K562 (cell line): ENCODE measurements at regions not wholly inside any gene's neighbourhood (a gene's known extent, or its start where the extent isn't known, plus 50 kb on each side); places are given as distances from the start of the nearest gene placed in this dataset.

ENCODE experiments used
- CCAR2 ChIP-seq: fragments of 200-400 bp; formaldehyde crosslinking; IDR thresholded peaks from 2 replicates; pipeline ENCODE4 v1.6.1; 2017; ENCODE audit warnings: mild to moderate bottlenecking, low read depth, low read length
- ERF ChIP-seq: fragments of 450-650 bp; formaldehyde crosslinking; IDR thresholded peaks from 2 replicates; pipeline ENCODE4 v1.4.0; 2020; ENCODE audit warnings: mild to moderate bottlenecking, mixed read lengths
- FOXM1 ChIP-seq, 2 experiments: fragments of 450-650 bp in 1 of 2; sonication (generic) in 1 of 2; formaldehyde crosslinking in 1 of 2; IDR thresholded peaks; 2 replicates each; pipeline versions ENCODE4 v1.6.1 to v1.9.0; 2017 to 2022; ENCODE audit warnings: low read depth in 2 of 2, mild to moderate bottlenecking in 2 of 2, missing genetic modification reagents in 1 of 2, moderate library complexity in 1 of 2
- KLF13 ChIP-seq: fragments of 450-650 bp; IDR thresholded peaks from 2 replicates; pipeline ENCODE4 v1.6.1; 2016; ENCODE audit warnings: missing genetic modification characterization, low read depth, mild to moderate bottlenecking, missing compliant biosample characterization, moderate library complexity, borderline replicate concordance
- MAX ChIP-seq: sonication (generic); formaldehyde crosslinking; IDR thresholded peaks from 2 replicates; pipeline ENCODE4 v1.9.0; 2022; ENCODE audit warnings: mild to moderate bottlenecking, missing genetic modification reagents
- SMAD3 ChIP-seq: fragments of 450-650 bp; formaldehyde crosslinking; conservative IDR thresholded peaks from 2 replicates; pipeline ENCODE4 v1.4.0; 2020; ENCODE audit warnings: mild to moderate bottlenecking
- SMC3 ChIP-seq: conservative IDR thresholded peaks from 2 replicates; pipeline ENCODE4 v1.6.1; 2011; ENCODE audit warnings: low read depth, low read length, improper control_type of control experiment; ENCODE audit not compliant: insufficient read depth
- TAF9B ChIP-seq: fragments of 450-650 bp; IDR thresholded peaks from 2 replicates; pipeline ENCODE4 v1.6.1; 2018; ENCODE audit warnings: mild to moderate bottlenecking; ENCODE audit not compliant: partially characterized antibody
- ZNF212 ChIP-seq: fragments of 450-650 bp; formaldehyde crosslinking; IDR thresholded peaks from 2 replicates; pipeline ENCODE4 v1.4.0; 2020; ENCODE audit warnings: mild to moderate bottlenecking
- ZNF717 ChIP-seq: fragments of 250-450 bp; sonication (Bioruptor Pico); IDR thresholded peaks from 2 replicates; pipeline ENCODE4 v1.5.0; 2021
- ZNF785 ChIP-seq: fragments of 250-450 bp; sonication (Bioruptor Pico); IDR thresholded peaks from 2 replicates; pipeline ENCODE4 v1.4.0; 2020; ENCODE audit warnings: mild to moderate bottlenecking
- TF ChIP-seq, protein P1 (sequence below), 3 experiments: IDR thresholded peaks in 2 of 3; conservative IDR thresholded peaks in 1 of 3; 2 replicates each; pipeline ENCODE4 v1.5.1; 2011 to 2012; ENCODE audit warnings: low read length in 3 of 3, mild to moderate bottlenecking in 3 of 3, control low read depth in 2 of 3, improper control_type of control experiment in 1 of 3, inconsistent platforms in 1 of 3, low read depth in 1 of 3, mixed read lengths in 1 of 3, moderate library complexity in 1 of 3; ENCODE audit not compliant: insufficient read depth in 2 of 3
- TF ChIP-seq, protein P2 (sequence below): fragments of 250-450 bp; sonication (Bioruptor Pico); IDR thresholded peaks from 2 replicates; pipeline ENCODE4 v1.5.0; 2020; ENCODE audit warnings: mild to moderate bottlenecking, borderline replicate concordance
- TF ChIP-seq, protein P3 (sequence below): fragments of 450-650 bp; IDR thresholded peaks from 2 replicates; pipeline ENCODE4 v1.6.1; 2018; ENCODE audit not compliant: partially characterized antibody

DNA sequence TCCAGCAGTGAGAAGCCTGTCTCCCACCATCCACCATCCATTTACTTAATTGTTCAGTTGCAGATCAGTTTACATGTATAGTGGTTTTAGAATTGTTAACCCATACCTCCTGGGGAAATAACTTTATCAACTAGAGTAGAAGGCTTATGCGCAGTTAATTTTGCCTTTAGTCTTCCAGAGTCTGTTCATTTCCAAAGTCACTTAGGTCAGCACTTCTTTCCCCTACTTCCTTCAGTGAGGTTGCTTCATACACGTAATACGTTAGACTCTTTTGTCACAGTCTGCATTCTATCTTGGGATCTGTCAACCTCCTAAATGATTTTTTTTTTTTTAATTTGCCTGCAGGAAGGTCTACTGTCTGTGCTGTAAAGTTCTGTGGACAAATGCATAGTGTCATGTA is 495.6 kb upstream of the ISX start:
- TF ChIP-seq ERF (CRISPR knock-in tag) (no peak), MAX (CRISPR knock-in tag) (no peak), SMAD3 (CRISPR knock-in tag) (no peak), SMC3 (no peak), ZNF785 (CRISPR knock-in tag) (no peak), ZNF212 (CRISPR knock-in tag) (no peak), CCAR2 (no peak), KLF13 (tag) (no peak), FOXM1 (IDR thresholded peaks at IDR 0.05; ENCODE audit: low read depth) (no peak), FOXM1 (CRISPR knock-in tag; IDR thresholded peaks at IDR 0.05; ENCODE audit: low read depth) (no peak), TAF9B (no peak), ZNF717 (CRISPR knock-in tag) (no peak)
- TF ChIP-seq, protein P1, sequence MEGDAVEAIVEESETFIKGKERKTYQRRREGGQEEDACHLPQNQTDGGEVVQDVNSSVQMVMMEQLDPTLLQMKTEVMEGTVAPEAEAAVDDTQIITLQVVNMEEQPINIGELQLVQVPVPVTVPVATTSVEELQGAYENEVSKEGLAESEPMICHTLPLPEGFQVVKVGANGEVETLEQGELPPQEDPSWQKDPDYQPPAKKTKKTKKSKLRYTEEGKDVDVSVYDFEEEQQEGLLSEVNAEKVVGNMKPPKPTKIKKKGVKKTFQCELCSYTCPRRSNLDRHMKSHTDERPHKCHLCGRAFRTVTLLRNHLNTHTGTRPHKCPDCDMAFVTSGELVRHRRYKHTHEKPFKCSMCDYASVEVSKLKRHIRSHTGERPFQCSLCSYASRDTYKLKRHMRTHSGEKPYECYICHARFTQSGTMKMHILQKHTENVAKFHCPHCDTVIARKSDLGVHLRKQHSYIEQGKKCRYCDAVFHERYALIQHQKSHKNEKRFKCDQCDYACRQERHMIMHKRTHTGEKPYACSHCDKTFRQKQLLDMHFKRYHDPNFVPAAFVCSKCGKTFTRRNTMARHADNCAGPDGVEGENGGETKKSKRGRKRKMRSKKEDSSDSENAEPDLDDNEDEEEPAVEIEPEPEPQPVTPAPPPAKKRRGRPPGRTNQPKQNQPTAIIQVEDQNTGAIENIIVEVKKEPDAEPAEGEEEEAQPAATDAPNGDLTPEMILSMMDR (IDR thresholded peaks at IDR 0.05 in 2 of 3, conservative IDR thresholded peaks at IDR 0.05 in 1 of 3; ENCODE audit: insufficient read depth in 2 of 3, low read depth in 1 of 3, low read length in 3 of 3): no peak
- TF ChIP-seq, protein P2, sequence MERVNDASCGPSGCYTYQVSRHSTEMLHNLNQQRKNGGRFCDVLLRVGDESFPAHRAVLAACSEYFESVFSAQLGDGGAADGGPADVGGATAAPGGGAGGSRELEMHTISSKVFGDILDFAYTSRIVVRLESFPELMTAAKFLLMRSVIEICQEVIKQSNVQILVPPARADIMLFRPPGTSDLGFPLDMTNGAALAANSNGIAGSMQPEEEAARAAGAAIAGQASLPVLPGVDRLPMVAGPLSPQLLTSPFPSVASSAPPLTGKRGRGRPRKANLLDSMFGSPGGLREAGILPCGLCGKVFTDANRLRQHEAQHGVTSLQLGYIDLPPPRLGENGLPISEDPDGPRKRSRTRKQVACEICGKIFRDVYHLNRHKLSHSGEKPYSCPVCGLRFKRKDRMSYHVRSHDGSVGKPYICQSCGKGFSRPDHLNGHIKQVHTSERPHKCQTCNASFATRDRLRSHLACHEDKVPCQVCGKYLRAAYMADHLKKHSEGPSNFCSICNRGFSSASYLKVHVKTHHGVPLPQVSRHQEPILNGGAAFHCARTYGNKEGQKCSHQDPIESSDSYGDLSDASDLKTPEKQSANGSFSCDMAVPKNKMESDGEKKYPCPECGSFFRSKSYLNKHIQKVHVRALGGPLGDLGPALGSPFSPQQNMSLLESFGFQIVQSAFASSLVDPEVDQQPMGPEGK: no peak
- TF ChIP-seq, protein P3, sequence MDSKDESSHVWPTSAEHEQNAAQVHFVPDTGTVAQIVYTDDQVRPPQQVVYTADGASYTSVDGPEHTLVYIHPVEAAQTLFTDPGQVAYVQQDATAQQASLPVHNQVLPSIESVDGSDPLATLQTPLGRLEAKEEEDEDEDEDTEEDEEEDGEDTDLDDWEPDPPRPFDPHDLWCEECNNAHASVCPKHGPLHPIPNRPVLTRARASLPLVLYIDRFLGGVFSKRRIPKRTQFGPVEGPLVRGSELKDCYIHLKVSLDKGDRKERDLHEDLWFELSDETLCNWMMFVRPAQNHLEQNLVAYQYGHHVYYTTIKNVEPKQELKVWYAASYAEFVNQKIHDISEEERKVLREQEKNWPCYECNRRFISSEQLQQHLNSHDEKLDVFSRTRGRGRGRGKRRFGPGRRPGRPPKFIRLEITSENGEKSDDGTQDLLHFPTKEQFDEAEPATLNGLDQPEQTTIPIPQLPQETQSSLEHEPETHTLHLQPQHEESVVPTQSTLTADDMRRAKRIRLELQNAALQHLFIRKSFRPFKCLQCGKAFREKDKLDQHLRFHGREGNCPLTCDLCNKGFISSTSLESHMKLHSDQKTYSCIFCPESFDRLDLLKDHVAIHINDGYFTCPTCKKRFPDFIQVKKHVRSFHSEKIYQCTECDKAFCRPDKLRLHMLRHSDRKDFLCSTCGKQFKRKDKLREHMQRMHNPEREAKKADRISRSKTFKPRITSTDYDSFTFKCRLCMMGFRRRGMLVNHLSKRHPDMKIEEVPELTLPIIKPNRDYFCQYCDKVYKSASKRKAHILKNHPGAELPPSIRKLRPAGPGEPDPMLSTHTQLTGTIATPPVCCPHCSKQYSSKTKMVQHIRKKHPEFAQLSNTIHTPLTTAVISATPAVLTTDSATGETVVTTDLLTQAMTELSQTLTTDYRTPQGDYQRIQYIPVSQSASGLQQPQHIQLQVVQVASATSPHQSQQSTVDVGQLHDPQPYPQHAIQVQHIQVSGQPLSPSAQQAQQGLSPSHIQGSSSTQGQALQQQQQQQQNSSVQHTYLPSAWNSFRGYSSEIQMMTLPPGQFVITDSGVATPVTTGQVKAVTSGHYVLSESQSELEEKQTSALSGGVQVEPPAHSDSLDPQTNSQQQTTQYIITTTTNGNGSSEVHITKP: no peak
